Prostate gland (tissue), 2 donors: ENCODE measurements at regions not wholly inside any gene's neighbourhood (a gene's known extent, or its start where the extent isn't known, plus 50 kb on each side); places are given as distances from the start of the nearest gene placed in this dataset.
"Not testable (repeated sequence)": the region's sequence is repeated elsewhere in the genome, so short reads cannot be mapped to it uniquely, and the experiment has no call there.

Experiments
- POLR2AphosphoS5 ChIP-seq: sonication (generic); formaldehyde crosslinking; IDR thresholded peaks from one replicate; pipeline ENCODE4 v1.6.1; 2017; ENCODE audit warnings: antibody characterized with exemption
- TF ChIP-seq, protein P1 (sequence below), 4 experiments: fragments of 200-600 bp in 2 of 4; fragments of 450-650 bp in 2 of 4; sonication (generic) in 2 of 4; IDR thresholded peaks; 1 replicate in 3 of 4; 2 replicates in 1 of 4; pipeline ENCODE4 v1.5.1; 2016 to 2019; ENCODE audit warnings: antibody characterized with exemption in 4 of 4, mild to moderate bottlenecking in 2 of 4, moderate library complexity in 2 of 4

DNA sequence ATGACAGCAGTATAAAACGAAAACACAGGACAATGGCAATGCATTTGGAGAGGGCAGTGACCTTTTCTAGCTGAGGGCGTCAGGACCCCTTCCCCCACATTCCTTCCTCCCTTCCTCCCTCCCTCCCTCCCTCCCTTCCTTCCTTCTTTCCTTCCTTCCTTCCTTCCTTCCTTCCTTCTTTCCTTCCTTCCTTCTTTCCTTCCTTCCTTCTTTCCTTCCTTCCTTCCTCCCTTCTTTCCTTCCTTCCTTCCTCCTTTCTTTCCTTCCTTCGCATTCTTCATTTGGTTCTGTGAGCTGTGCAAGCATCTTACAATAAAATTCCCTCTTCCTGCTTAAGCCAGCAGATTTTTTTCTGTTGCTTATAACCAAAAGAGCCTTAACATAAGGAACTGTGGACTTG lies 76.7 kb upstream of the FYN start:
- not testable (repeated sequence) for TF ChIP-seq POLR2AphosphoS5
- TF ChIP-seq, protein P1, sequence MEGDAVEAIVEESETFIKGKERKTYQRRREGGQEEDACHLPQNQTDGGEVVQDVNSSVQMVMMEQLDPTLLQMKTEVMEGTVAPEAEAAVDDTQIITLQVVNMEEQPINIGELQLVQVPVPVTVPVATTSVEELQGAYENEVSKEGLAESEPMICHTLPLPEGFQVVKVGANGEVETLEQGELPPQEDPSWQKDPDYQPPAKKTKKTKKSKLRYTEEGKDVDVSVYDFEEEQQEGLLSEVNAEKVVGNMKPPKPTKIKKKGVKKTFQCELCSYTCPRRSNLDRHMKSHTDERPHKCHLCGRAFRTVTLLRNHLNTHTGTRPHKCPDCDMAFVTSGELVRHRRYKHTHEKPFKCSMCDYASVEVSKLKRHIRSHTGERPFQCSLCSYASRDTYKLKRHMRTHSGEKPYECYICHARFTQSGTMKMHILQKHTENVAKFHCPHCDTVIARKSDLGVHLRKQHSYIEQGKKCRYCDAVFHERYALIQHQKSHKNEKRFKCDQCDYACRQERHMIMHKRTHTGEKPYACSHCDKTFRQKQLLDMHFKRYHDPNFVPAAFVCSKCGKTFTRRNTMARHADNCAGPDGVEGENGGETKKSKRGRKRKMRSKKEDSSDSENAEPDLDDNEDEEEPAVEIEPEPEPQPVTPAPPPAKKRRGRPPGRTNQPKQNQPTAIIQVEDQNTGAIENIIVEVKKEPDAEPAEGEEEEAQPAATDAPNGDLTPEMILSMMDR (IDR thresholded peaks at IDR 0.05), result not testable (repeated sequence)
